Epidermal melanocyte (primary cell): ENCODE measurements at regions not wholly inside any gene's neighbourhood (a gene's known extent, or its start where the extent isn't known, plus 50 kb on each side); places are given as distances from the start of the nearest gene placed in this dataset.
"Not testable (repeated sequence)": the region's sequence is repeated elsewhere in the genome, so short reads cannot be mapped to it uniquely, and the experiment has no call there.

Experiments
- DNase-seq: peaks from one replicate; pipeline ENCODE4 v3.0.0; 2011; ENCODE audit warnings: low spot score; ENCODE audit not compliant: insufficient read length

GRCh38 chr3:39558775-39559306 lies 91.4 kb downstream of the MOBP start:
- DNase-seq, result no peak

GRCh38 chr3:39559543-39559942 lies 92.1 kb downstream of the MOBP start:
- no peak for DNase-seq

- no peak for DNase-seq
These were observed 101.0 kb downstream of the MOBP start for GRCh38 chr3:39568508-39568907.

GRCh38 chr3:39569095-39569494 lies 101.6 kb downstream of the MOBP start:
- no peak for DNase-seq

- DNase-seq, result no peak
These were observed 105.9 kb downstream of the MOBP start for GRCh38 chr3:39573392-39573791.

GRCh38 chr3:39577541-39577940 lies 110.1 kb downstream of the MOBP start:
- DNase-seq, result no peak

GRCh38 chr3:39586215-39586614 lies 118.7 kb downstream of the MOBP start:
- not testable (repeated sequence) for DNase-seq

- DNase-seq, result no peak
These were observed 119.6 kb downstream of the MOBP start for GRCh38 chr3:39587113-39587512.

GRCh38 chr3:39590806-39591205 lies 123.3 kb downstream of the MOBP start:
- no peak for DNase-seq

GRCh38 chr3:39592311-39593050 lies 125.0 kb downstream of the MOBP start:
- no peak for DNase-seq

- DNase-seq, result no peak
These were observed 125.9 kb downstream of the MOBP start for GRCh38 chr3:39593341-39593740.

GRCh38 chr3:39601241-39601640 lies 133.8 kb downstream of the MOBP start:
- no peak for DNase-seq

GRCh38 chr3:39605837-39606236 lies 138.4 kb downstream of the MOBP start:
- no peak for DNase-seq

GRCh38 chr3:39626198-39626597 lies 158.7 kb downstream of the MOBP start:
- DNase-seq, result no peak

GRCh38 chr3:39631136-39631535 lies 163.7 kb downstream of the MOBP start:
- DNase-seq, result no peak

- no peak for DNase-seq
These were observed 170.3 kb downstream of the MOBP start for GRCh38 chr3:39637807-39638206.

GRCh38 chr3:39638301-39638700 lies 170.8 kb downstream of the MOBP start:
- DNase-seq, result no peak

- DNase-seq, result peak; percentile 58
These were observed 169.8 kb upstream of the MYRIP start for GRCh38 chr3:39639344-39640236.

GRCh38 chr3:39641274-39641673 lies 168.1 kb upstream of the MYRIP start:
- DNase-seq, result no peak

- peak; percentile 45 for DNase-seq
These were observed 165.2 kb upstream of the MYRIP start for GRCh38 chr3:39644176-39644575.

- DNase-seq, result not testable (repeated sequence)
These were observed 158.2 kb upstream of the MYRIP start for GRCh38 chr3:39651256-39651655.

GRCh38 chr3:39651993-39652739 lies 157.2 kb upstream of the MYRIP start:
- no peak for DNase-seq
